ENCODE measurements at regions not wholly inside any gene's neighbourhood (a gene's known extent, or its start where the extent isn't known, plus 50 kb on each side); places are given as distances from the start of the nearest gene placed in this dataset.

DNA sequence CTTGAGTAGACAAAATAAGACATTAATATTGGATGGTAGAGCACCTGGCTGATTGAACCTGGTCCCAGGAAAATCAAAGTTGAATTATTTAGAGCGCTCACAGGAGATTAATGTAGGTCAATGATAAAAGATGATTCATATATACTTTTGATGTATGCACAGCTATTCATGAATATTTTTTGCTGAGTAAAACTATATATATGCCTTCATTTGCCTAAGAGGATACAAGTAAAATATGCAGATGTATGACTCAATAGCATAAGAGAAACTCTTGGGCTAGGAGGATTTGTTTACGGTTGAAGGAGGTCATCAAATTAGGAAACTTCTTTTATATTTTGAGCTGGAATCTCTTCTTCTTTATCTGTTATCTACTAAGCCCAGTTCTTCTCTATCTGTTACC is 202.7 kb upstream of the HS3ST1 start:
- 95 to 96% methylated on average over 2 of the region's 2 CpGs for WGBS, 2 donors

DNA sequence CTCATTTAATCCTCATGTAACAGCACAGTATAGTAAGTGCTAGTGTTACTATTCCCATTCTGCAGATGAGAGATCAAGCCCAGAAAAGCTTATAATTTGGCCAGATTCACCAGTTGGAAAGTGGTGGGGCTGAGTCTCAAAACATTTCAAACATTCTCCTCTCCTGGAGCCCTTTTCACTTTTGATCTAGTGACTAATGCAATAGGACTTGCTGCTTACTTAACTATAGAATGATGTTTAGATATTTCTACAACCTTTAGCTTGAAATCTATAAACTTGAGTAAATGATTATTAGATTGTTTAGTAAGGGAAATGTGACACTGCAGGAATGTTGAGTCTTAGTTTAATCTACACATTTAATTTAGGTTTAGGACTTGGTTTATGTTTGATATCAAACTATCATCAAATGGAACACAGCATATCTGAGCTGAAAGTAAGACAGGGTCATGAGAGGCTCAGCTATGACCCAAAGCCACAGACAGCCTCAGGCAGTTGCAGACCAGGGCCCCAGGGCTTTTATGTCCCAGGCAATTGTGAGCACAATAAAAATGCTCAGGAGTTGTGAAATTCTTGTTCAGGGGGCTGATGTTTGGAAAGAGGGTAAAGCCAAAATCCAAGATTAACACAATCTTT is 199.5 kb upstream of the HS3ST1 start:
- TF ChIP-seq, protein P1, sequence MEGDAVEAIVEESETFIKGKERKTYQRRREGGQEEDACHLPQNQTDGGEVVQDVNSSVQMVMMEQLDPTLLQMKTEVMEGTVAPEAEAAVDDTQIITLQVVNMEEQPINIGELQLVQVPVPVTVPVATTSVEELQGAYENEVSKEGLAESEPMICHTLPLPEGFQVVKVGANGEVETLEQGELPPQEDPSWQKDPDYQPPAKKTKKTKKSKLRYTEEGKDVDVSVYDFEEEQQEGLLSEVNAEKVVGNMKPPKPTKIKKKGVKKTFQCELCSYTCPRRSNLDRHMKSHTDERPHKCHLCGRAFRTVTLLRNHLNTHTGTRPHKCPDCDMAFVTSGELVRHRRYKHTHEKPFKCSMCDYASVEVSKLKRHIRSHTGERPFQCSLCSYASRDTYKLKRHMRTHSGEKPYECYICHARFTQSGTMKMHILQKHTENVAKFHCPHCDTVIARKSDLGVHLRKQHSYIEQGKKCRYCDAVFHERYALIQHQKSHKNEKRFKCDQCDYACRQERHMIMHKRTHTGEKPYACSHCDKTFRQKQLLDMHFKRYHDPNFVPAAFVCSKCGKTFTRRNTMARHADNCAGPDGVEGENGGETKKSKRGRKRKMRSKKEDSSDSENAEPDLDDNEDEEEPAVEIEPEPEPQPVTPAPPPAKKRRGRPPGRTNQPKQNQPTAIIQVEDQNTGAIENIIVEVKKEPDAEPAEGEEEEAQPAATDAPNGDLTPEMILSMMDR (IDR thresholded peaks at IDR 0.05), result no peak
- TF ChIP-seq POLR2A (IDR thresholded peaks at IDR 0.05) (no peak), EP300 (IDR thresholded peaks at IDR 0.05) (no peak)
- H3K4me3 ChIP-seq, result no peak overlapping the region

More for the DNA sequence above, 202.7 kb upstream of the HS3ST1 start:
- Histone ChIP-seq H3K27ac (no peak overlapping the region), H3K4me1 (no peaks in the 10 kb centered on the region), H3K36me3 (no peaks in the 10 kb centered on the region), H3K4me3 (no peak overlapping the region), H3K27me3 (no peaks in the 10 kb centered on the region), H3K9me3 (no peaks in the 10 kb centered on the region)
- DNase-seq (ENCODE audit: low spot score in 2 of 2), result no peak
- TF ChIP-seq, protein P1 (IDR thresholded peaks at IDR 0.05), result no peak
- TF ChIP-seq EP300 (IDR thresholded peaks at IDR 0.05) (no peak), POLR2A (IDR thresholded peaks at IDR 0.05) (no peak)

DNA sequence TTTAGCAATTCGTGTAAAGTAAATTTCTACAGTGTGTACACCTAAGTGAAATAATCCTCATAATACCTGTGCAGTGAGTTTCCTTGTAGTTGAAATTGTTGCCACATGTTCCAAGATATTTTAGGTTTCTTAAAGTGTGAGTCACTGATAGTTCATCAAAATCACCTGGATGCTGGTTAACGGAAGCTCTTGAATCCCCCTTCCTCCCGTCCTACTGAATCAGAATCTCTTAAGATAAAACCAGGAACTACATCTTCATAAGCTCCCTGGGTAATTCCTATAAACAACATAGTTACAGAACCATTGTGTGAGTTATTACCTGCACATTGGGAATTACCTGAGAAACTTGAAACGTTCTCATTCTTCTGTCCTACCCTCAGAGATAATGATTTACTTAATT is 197.4 kb upstream of the HS3ST1 start:
- DNase-seq (ENCODE audit: low spot score in 2 of 2), result no peak
- Histone ChIP-seq H3K4me1 (peaks cover 0 to 7% (median 0%) of the 10 kb centered on the region in 4 donors), H3K9me3 (no peaks in the 10 kb centered on the region), H3K27ac (no peak overlapping the region), H3K27me3 (no peaks in the 10 kb centered on the region), H3K36me3 (no peaks in the 10 kb centered on the region), H3K4me3 (no peak overlapping the region)
- TF ChIP-seq POLR2A (IDR thresholded peaks at IDR 0.05) (no peak), EP300 (IDR thresholded peaks at IDR 0.05) (no peak)
- TF ChIP-seq, protein P1 (IDR thresholded peaks at IDR 0.05), result no peak
- WGBS, 2 donors, result 83 to 85% methylated on average over 4 of the region's 4 CpGs

More for the DNA sequence above, 199.5 kb upstream of the HS3ST1 start:
- no peak for DNase-seq (ENCODE audit: low spot score in 2 of 2)
- no peak overlapping the region for H3K27ac ChIP-seq
- H3K36me3 ChIP-seq, result no peaks in the 10 kb centered on the region
- peaks cover 0 to 7% (median 0%) of the 10 kb centered on the region in 4 donors for H3K4me1 ChIP-seq
- H3K9me3 ChIP-seq, result no peaks in the 10 kb centered on the region
- H3K27me3 ChIP-seq, result no peaks in the 10 kb centered on the region

DNA sequence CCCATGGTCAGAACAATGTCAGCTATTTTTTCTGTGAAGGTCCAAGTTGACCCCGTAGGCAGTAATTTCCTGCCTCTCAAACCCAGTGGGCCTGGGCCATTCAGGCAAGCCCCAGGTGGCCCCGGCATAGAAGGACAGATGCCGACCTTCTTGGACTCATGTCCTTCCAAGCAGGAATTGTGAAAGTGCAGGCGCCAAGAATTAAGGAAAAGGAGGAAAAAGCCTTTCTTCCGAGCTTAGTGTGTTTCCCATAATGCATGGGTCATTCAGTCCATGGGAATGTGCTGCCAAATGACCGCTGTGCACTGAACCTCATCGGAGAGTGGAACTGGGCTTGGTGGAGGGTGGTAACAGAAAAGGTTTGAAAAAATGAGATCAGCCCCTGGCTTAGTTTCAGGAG is 196.5 kb upstream of the HS3ST1 start:
- no peak overlapping the region for H3K4me3 ChIP-seq
- DNase-seq (ENCODE audit: low spot score in 2 of 2), result no peak
- TF ChIP-seq EP300 (IDR thresholded peaks at IDR 0.05), result peak in 1 of 2 donors; percentile 38
- TF ChIP-seq, protein P1 (IDR thresholded peaks at IDR 0.05), result no peak
- H3K27ac ChIP-seq, result peak overlapping the region in 1 of 4 donors; percentile 8
- H3K36me3 ChIP-seq, result no peaks in the 10 kb centered on the region
- WGBS, 2 donors, result 34 to 39% methylated on average over 7 of the region's 7 CpGs
- no peaks in the 10 kb centered on the region for H3K9me3 ChIP-seq
- no peaks in the 10 kb centered on the region for H3K27me3 ChIP-seq
- peaks cover 0 to 7% (median 0%) of the 10 kb centered on the region in 4 donors for H3K4me1 ChIP-seq

DNA sequence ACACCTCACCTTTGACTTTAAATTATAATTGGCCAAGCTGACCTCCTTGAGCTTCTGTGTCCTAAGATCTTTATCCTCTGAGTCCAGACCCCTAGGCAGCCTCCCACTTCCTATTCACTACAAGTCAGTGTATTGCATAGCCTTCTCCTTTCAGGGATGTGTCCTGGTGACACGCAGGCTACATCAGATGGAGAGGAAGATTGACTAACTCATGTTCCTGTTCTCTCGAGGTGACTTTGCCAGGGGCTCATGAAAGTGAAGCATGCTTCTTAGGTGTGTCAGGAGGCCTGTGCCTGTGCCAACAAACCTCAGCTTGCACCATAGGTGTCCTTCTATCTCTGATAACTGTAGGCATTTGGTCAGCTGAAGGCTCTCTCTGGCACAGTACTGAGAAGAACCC is 195.7 kb upstream of the HS3ST1 start:
- H3K4me1 ChIP-seq, result peaks cover 0 to 7% (median 0%) of the 10 kb centered on the region in 4 donors
- no peak for DNase-seq (ENCODE audit: low spot score in 2 of 2)
- no peaks in the 10 kb centered on the region for H3K9me3 ChIP-seq
- no peak overlapping the region for H3K4me3 ChIP-seq
- no peaks in the 10 kb centered on the region for H3K36me3 ChIP-seq
- peak overlapping the region in 1 of 4 donors; percentile 8 for H3K27ac ChIP-seq
- TF ChIP-seq POLR2A (IDR thresholded peaks at IDR 0.05) (no peak), EP300 (IDR thresholded peaks at IDR 0.05) (no peak)
- TF ChIP-seq, protein P1 (IDR thresholded peaks at IDR 0.05), result no peak
- WGBS, 2 donors, result 69% methylated on average over 2 of the region's 2 CpGs
- H3K27me3 ChIP-seq, result no peaks in the 10 kb centered on the region

All from tibial nerve (tissue), 4 donors.